Gastrocnemius medialis (tissue), 4 donors: ENCODE measurements at regions not wholly inside any gene's neighbourhood (a gene's known extent, or its start where the extent isn't known, plus 50 kb on each side); places are given as distances from the start of the nearest gene placed in this dataset.

ENCODE experiments used
- ATAC-seq, 2 donors: fragments of 150-250 bp; one replicate each; pipeline ENCODE4 v1.9.1; 2016
- DNase-seq, 2 donors: peaks; one replicate each; pipeline ENCODE4 v3.0.0-alpha.2; 2019
- H3K27ac ChIP-seq, 4 donors: fragments of 200-600 bp; sonication (generic); 1 replicate in 1 of 4; 2 replicates in 3 of 4; pipeline ENCODE4 v1.5.1; 2016 to 2018; ENCODE audit warnings: mild to moderate bottlenecking in 2 of 4, moderate library complexity in 1 of 4
- H3K27me3 ChIP-seq, 3 donors: fragments of 200-600 bp; sonication (generic) in 2 of 3; 1 replicate in 1 of 3; 2 replicates in 2 of 3; pipeline versions ENCODE4 v1.5.1 to v1.6.0; 2016 to 2019; ENCODE audit warnings: mild to moderate bottlenecking in 1 of 3, moderate library complexity in 1 of 3
- H3K36me3 ChIP-seq, 2 donors: fragments of 200-600 bp; sonication (generic) in 1 of 2; one replicate each; pipeline ENCODE4 v1.5.1; 2017 to 2018
- H3K4me1 ChIP-seq, 2 donors: fragments of 200-600 bp; sonication (generic) in 1 of 2; one replicate each; pipeline ENCODE4 v1.5.1; 2016 to 2017; ENCODE audit warnings: mild to moderate bottlenecking in 2 of 2
- H3K4me3 ChIP-seq, 4 donors: fragments of 200-600 bp; sonication (generic) in 3 of 4; 1 replicate in 1 of 4; 2 replicates in 3 of 4; pipeline ENCODE4 v1.5.1; 2016 to 2019; ENCODE audit warnings: mild to moderate bottlenecking in 2 of 4
- H3K9me3 ChIP-seq, 3 donors: fragments of 200-600 bp; sonication (generic) in 2 of 3; 1 replicate in 1 of 3; 2 replicates in 2 of 3; pipeline ENCODE4 v1.5.1; 2016 to 2019
- CTCF ChIP-seq, 5 experiments: fragments of 450-650 bp in 3 of 5; fragments of 200-600 bp in 2 of 5; sonication (generic) in 2 of 5; IDR thresholded peaks in 4 of 5; conservative IDR thresholded peaks in 1 of 5; 1 replicate in 4 of 5; 2 replicates in 1 of 5; pipeline ENCODE4 v1.5.1; 2016 to 2019; ENCODE audit warnings: antibody characterized with exemption in 5 of 5, mild to moderate bottlenecking in 3 of 5, moderate library complexity in 3 of 5
- POLR2A ChIP-seq, 2 donors: fragments of 450-650 bp; IDR thresholded peaks; one replicate each; pipeline ENCODE4 v1.6.1; 2017; ENCODE audit warnings: antibody characterized with exemption in 2 of 2, mild to moderate bottlenecking in 2 of 2, moderate library complexity in 2 of 2
- in situ Hi-C, 4 donors: fragments of 200-750 bp; cut with MboI; loops; one replicate each; pipeline versions ENCODE4 v1.15.0 to v1.8.0; 2017; ENCODE audit warnings: low sequenced_read_pairs in 4 of 4
- intact Hi-C: fragments of 100-400 bp; cut with DNase I; formaldehyde crosslinking; loops from one replicate; pipeline ENCODE4 v1.15.1; 2023; ENCODE audit warnings: low total_unique reads

- no peaks in the 10 kb centered on the region for H3K36me3 ChIP-seq
- H3K27ac ChIP-seq = no peak overlapping the region
- in situ Hi-C loops = no loop called here
- intact Hi-C loops = no loop called here
- no peaks in the 10 kb centered on the region for H3K9me3 ChIP-seq
- DNase-seq (no peak), ATAC-seq (no peak)
- H3K4me3 ChIP-seq = no peak overlapping the region
- no peaks in the 10 kb centered on the region for H3K4me1 ChIP-seq
- no peaks in the 10 kb centered on the region for H3K27me3 ChIP-seq
- TF ChIP-seq CTCF (IDR thresholded peaks at IDR 0.05 in 4 of 5, conservative IDR thresholded peaks at IDR 0.05 in 1 of 5) = no peak
- TF ChIP-seq POLR2A (IDR thresholded peaks at IDR 0.05) = no peak
Observed at GRCh38 chr1:181326348-181326747, 157.0 kb upstream of the CACNA1E start.

GRCh38 chr1:181327796-181328195, 155.5 kb upstream of the CACNA1E start:
- intact Hi-C loops (no loop called here), in situ Hi-C loops (no loop called here)
- no peaks in the 10 kb centered on the region for H3K4me1 ChIP-seq
- no peaks in the 10 kb centered on the region for H3K27me3 ChIP-seq
- H3K36me3 ChIP-seq = no peaks in the 10 kb centered on the region
- no peak overlapping the region for H3K4me3 ChIP-seq
- ATAC-seq (no peak), DNase-seq (no peak)
- H3K9me3 ChIP-seq = no peaks in the 10 kb centered on the region
- TF ChIP-seq CTCF (IDR thresholded peaks at IDR 0.05 in 4 of 5, conservative IDR thresholded peaks at IDR 0.05 in 1 of 5) (no peak), POLR2A (IDR thresholded peaks at IDR 0.05) (no peak)
- no peak overlapping the region for H3K27ac ChIP-seq

- DNase-seq = no peak
- no peaks in the 10 kb centered on the region for H3K27me3 ChIP-seq
- no peaks in the 10 kb centered on the region for H3K4me1 ChIP-seq
- no peaks in the 10 kb centered on the region for H3K36me3 ChIP-seq
- H3K4me3 ChIP-seq = no peak overlapping the region
- no peak for TF ChIP-seq CTCF (IDR thresholded peaks at IDR 0.05 in 4 of 5, conservative IDR thresholded peaks at IDR 0.05 in 1 of 5)
- no peak overlapping the region for H3K27ac ChIP-seq
- in situ Hi-C loops = no loop called here
- no peak for ATAC-seq
- intact Hi-C loops = no loop called here
- no peaks in the 10 kb centered on the region for H3K9me3 ChIP-seq
Observed at GRCh38 chr1:181334724-181335123, 148.6 kb upstream of the CACNA1E start.

- intact Hi-C loops = no loop called here
- TF ChIP-seq CTCF (IDR thresholded peaks at IDR 0.05 in 4 of 5, conservative IDR thresholded peaks at IDR 0.05 in 1 of 5) (no peak), POLR2A (IDR thresholded peaks at IDR 0.05) (no peak)
- DNase-seq (no peak), ATAC-seq (no peak)
- H3K27me3 ChIP-seq = no peaks in the 10 kb centered on the region
- H3K9me3 ChIP-seq = no peaks in the 10 kb centered on the region
- in situ Hi-C loops = no loop called here
- H3K4me3 ChIP-seq = no peak overlapping the region
- no peak overlapping the region for H3K27ac ChIP-seq
- H3K36me3 ChIP-seq = no peaks in the 10 kb centered on the region
- no peaks in the 10 kb centered on the region for H3K4me1 ChIP-seq
Observed at GRCh38 chr1:181335631-181336030, 147.7 kb upstream of the CACNA1E start.

- H3K27ac ChIP-seq = no peak overlapping the region
- H3K9me3 ChIP-seq = no peaks in the 10 kb centered on the region
- no peaks in the 10 kb centered on the region for H3K27me3 ChIP-seq
- in situ Hi-C loops (no loop called here), intact Hi-C loops (no loop called here)
- DNase-seq (no peak), ATAC-seq (no peak)
- H3K36me3 ChIP-seq = no peaks in the 10 kb centered on the region
- TF ChIP-seq CTCF (IDR thresholded peaks at IDR 0.05 in 4 of 5, conservative IDR thresholded peaks at IDR 0.05 in 1 of 5) (no peak), POLR2A (IDR thresholded peaks at IDR 0.05) (no peak)
- H3K4me1 ChIP-seq = no peaks in the 10 kb centered on the region
- H3K4me3 ChIP-seq = no peak overlapping the region
Observed at GRCh38 chr1:181341026-181341632, 142.2 kb upstream of the CACNA1E start.
